SK-MEL-5 (cell line): ENCODE measurements at regions not wholly inside any gene's neighbourhood (a gene's known extent, or its start where the extent isn't known, plus 50 kb on each side); places are given as distances from the start of the nearest gene placed in this dataset.

ENCODE experiments used
- DNase-seq: peaks from one replicate; pipeline ENCODE4 v3.0.0-alpha.2; 2016; ENCODE audit warnings: low read depth, low spot score
- in situ Hi-C: cut with HindIII; loops from 2 replicates; pipeline ENCODE4 v1.10.0; 2016; ENCODE audit warnings: low sequenced_read_pairs, high pct_unique_total_duplicates, low pct_unique_long_range_greater_than_20kb

DNA sequence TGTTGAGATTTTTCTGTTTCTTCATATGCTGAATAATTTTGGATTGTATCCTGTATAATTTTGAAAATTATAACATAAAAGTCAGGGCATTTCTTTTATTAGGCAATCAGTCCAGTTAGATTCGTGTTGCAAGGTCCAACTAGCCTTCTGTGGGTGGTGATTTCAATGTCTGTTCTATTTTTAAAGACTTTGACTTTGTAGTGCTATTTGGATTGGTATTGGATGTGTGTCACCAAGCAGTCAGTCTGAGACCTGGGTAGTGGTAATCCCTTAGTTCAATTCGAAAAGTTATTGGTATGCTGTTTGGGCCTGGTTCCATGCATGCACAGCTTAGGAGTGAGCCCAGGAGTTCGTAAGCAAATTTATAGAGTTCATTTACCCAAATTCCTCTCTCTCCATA is 82.2 kb downstream of the EPDR1 start:
- in situ Hi-C loops, result no loop called here
- no peak for DNase-seq

DNA sequence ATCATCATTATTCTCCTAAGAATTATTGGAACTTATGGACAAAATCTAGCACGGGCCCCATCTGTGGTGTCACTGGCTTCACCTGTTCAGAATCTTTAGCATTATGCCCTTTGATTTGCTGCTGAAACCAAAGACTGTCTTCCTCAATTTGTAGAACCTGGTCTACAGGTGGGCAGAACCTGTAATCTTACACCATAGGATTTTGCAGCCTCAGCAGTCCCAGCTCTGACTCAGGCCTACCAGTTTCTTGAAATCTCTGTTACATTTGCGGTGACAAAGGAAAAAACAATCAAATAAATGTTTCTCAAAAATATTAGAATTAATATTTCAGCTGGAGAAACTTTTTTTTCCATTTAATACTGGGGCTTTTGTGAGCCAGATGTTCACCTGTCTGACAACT is 86.1 kb downstream of the EPDR1 start:
- no peak for DNase-seq

DNA sequence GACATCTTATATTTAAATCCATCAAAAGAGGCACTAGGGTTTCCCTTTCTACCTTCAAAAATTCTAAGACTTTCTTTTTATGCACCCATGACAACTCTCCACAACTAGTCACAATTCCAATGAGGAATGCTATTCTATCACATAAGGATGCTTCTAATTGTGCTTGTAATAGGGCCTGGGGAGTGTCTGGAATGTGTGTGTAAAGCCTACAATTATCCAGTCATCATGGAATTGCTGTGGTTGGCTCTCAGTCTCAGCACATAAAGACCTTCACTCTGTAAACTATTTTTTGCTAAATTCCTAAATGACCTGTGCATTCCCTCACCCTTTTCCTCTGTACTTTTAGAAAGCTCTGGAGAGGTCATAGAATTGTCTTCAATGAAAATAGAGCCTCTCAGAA is 86.7 kb downstream of the EPDR1 start:
- no peak for DNase-seq
- in situ Hi-C loops, result no loop called here

More for the DNA sequence above, 86.1 kb downstream of the EPDR1 start:
- in situ Hi-C loops, result no loop called here

DNA sequence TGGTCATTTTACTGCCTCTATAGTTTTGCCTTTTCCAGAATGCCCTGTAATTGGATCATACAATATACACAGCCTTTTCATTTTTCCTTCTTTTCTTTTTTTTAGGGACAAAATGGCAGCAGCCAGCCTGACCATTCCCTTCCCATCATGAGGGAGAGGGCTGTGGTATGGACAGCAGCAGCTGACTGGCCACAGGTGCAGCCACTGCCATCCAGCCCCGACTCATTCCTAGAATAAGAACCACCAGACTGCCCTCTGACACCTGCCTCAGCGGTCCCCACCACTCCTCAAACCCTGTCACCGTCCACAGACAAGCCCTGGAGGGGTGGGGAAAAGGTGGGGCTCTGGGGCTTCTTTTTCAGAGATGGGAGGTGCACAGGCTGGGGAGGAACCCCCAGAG is 92.8 kb downstream of the EPDR1 start:
- in situ Hi-C loops, result no loop called here
- no peak for DNase-seq

DNA sequence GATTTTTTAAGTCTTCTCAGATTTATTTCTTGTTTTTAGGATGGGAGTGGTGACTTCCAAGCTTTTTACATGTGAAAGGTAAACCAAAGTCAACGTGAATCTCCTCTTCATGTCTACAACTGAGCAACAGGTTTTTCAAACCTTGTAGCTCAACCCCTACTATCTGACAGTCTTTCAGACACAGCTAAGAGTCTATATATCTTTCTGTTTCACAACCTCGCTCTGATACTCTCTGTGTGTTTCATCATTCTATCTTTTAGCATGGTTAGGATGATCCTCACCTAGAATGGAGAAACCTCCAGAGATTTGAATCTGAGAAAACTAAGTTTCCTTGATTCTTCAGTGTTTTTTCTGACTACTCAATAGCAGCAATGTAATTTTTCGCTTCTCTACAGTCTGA is 96.1 kb downstream of the EPDR1 start:
- no peak for DNase-seq
- in situ Hi-C loops, result no loop called here

DNA sequence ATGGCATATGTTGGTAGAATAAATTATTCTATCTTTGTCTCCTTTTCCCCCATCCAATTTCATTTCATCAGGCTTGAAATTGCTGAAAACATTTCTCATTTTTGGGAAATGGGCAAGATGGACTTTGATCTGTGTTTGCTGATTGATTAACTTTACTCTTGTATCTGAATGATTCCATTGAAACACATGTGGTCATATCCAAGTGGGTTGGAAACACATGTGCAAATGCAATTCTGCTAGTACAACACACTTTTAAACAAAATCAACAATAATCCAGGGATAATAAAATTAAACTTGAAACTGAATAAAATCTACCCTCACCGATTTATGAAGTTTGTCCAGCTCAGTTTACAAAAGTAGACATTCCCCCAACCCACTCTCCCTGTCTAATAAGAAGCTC is 96.9 kb downstream of the EPDR1 start:
- no peak for DNase-seq
- in situ Hi-C loops, result no loop called here

DNA sequence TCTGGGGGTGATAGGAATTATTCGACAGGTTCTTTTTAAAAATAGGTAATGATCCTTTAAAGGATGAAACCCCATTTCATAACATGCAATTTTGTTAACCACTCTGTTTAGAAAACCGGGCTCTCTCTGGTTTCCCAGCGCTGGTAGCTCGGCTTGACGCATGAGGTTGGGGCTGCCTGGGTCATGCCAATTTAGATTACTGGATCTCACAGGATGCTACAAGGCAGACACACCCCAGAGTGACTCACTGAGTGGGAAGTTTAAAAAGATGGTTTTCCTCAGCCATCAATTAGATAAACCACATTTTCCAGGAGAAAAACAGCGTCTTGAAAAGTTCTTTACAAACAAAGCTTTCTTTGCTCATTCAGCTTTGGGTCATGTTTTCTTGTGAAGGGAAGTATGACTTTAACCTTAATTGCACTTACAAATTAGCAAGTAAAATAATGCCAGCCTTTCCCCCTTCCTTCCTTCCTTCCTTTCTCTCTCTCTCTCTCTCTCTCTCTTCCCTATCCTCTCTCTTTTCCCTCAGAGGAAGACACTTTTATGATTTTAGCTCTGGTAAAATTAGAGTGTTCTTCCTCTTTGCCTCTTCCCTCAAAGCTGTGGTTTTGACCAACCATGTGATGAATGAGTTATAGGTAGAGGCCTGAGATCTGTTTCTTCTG is 99.8 kb downstream of the EPDR1 start:
- in situ Hi-C loops, result no loop called here

DNA sequence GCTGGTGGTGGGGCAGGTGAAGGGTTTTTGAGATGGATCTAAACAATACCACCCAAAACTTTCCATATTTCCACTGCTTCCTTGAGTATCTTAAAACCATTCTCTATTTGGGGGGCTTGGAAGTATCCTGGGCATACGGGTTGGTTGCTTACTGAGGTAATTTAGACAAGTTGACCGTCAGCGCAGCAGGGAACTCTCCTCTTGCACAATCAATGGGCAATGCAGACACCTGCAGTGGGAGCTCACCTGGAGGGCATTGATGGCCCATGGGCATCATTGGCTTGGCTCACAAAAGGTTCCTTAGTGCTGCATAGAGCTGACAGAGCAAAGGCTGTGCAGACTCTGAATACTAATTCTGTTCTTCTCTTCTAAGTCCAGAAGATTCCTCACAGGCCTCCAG is 101.5 kb downstream of the EPDR1 start:
- in situ Hi-C loops, result no loop called here
- DNase-seq, result no peak

More for the DNA sequence above, 99.8 kb downstream of the EPDR1 start:
- DNase-seq, result no peak

DNA sequence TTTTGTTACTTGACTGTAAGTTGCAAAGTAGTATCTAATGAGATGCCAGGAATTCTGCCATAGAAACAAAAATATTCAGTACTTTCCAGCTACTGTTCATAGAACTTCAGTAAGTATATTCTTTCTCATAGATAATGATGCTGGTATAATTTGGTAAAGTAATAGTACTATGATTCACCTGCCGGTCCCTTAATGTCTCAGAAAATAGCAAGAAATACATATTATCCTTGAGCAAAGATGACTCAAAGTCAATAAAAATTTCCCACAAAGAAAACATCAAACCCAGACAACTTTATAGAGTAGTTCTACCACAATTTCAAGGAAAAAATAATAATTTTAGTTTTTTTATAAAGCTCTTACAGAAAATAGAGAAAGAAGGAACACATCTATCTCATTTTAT is 105.4 kb downstream of the EPDR1 start:
- DNase-seq, result no peak
- in situ Hi-C loops, result no loop called here

DNA sequence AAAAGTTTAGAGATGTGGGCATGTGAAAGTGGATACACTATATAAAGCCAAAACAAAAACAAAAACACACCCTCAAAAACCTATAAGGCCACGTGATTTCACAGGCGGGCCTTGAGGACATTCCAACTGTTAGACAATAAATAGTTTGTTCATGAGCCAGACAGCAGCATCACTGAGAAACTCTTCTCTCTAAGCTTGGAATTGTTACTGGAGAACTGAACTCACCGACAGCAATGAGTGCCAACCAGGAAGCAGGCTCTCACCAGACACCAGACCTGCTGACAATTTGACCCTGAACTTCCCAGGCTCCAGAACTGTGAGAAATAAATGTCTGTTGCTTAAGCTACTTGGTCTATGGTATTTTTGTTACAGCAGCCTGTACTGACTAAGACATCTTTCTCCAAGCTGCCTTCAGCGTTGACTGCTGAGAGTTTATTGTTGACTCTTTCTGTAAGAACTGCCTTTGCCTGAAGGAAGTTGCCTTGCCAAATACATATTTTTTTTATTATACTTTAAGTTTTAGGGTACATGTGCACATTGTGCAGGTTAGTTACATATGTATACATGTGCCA is 107.5 kb downstream of the EPDR1 start:
- peak; percentile 40 for DNase-seq
- in situ Hi-C loops, result no loop called here

DNA sequence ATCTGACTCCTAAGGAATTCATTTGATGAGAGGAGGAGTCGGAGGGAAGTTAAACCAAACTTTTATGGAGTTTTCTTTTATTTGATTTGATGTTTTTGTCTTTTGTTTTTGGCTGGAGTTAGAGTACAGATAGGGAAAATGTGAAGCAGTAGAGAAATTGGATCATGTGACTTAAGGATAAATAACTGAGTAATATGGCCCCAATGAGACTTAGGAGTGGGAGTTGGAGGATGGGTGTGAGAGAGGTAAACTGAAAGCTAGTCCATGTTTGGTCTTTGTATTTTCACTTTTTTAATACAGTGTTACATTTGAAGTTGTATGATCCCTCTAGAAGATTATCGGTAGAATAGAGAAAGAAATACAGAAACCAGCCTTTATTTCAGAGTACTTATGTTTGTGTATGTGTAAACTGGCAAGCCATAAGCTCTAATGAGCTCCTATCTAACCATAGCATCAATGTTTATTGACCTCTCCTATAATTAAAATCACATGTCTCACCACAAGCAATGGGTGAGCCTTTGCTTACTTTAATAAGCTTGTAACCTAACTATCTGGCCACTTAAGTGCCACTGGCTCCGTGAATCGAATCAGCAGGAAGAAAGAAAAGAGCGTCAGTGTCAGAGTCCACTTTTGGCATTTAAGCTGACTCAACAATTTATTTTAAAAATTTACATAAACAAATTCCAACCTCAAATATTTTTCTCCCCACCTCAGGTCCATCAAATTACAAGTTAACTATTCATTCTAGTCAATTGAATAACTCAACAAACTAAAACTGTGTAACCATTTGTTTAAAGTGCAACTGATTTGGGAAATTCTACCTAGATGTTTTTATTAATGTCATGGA is 113.8 kb downstream of the EPDR1 start:
- DNase-seq, result no peak
- in situ Hi-C loops, result no loop called here

DNA sequence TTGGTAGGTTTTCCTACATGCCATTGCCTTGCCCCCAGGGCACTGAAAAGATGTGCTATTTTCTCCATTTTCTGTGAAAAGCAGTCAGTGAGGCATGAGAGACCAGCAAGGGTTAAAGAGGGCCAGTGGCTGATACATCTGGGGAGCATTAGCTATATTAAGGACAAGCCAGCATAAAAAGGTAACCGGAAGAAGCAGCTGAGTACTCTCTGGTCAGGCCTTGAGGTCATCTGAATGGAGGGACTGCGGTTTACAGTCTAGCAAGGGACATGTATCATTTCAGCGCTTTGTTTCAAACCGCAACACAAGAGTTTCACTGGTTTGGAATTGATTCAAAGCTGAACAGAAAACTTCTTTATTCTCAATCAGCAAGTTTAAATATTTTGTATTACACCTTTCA is 120.4 kb downstream of the EPDR1 start:
- no peak for DNase-seq
- in situ Hi-C loops, result no loop called here

DNA sequence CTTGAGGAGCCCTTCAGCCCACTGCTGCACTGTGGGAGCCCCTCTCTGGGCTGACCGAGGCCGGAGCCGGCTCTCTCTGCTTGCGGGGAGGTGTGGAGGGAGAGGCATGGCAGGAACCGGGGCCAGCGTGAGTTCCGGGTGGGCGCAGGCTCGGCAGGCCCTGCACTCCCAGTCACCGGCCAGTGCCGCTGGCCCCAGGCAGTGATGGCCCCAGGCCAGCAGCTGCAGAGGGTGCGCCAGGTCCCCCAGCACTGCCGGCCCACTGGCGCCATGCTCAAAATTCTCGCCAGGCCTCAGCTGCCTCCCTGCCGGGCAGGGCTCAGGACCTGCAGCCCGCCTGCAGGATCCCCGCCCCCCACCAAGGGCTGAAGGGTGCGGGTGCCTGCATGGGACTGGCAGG is 128.4 kb upstream of the STARD3NL start:
- DNase-seq, result no peak
- in situ Hi-C loops, result no loop called here

DNA sequence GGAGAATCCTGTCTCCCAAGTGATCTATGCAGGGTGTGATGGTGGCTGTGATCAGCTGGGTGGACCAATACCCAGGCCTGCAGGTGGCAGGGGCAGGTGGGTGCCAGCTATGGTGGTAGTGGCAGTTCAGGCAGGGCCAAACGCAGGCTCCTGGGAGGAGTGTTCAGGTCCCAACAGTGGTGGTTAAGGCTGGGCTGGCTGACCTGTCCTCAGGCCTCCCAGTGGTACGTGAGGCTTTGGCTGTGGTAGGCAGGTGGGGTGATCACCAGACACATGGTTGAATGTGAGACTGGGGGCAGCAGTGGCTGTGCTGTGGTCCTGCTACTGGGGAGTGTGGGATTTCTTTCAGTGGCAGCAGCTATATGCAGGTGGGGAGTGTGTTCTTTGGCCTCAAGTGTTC is 126.7 kb upstream of the STARD3NL start:
- no peak for DNase-seq
- in situ Hi-C loops, result no loop called here

DNA sequence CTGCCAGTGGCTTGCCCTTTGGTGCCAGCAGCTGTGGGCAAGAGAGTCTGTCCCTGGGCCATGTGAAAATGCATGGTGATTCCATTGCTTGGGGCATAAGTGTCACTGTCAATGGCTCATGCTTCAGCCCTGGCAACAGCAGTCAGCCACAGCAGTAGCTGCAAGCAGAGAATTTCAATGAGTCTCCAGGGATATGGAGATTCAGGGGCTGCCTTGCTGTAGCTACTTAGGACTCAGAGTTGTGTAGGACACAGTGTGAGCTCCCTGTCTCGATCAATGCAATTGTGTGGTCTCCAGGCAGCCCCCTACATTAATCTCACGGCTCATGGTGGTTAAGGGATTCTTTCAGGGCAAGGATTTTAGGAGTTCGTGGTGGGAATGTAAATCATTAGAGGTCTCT is 126.3 kb upstream of the STARD3NL start:
- DNase-seq, result no peak
- in situ Hi-C loops, result no loop called here

DNA sequence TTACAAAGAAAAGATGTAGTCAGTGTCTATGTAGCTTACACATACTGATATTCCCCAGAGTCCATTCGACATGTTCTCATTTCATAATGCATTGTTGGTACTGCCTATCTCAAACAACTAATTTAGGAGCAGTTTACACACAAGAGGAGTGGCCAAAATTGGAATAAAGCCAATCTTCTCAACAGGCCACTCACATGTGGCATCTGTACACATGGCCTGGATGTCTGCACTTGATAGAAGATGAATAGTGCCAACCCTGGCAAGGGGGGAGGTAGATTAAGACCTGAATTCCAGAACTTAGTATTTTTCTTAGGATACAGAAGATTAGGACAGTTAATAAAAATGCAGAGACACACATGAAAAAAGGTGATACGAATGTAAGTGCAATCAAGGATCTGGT is 125.3 kb upstream of the STARD3NL start:
- in situ Hi-C loops, result no loop called here
- DNase-seq, result no peak

DNA sequence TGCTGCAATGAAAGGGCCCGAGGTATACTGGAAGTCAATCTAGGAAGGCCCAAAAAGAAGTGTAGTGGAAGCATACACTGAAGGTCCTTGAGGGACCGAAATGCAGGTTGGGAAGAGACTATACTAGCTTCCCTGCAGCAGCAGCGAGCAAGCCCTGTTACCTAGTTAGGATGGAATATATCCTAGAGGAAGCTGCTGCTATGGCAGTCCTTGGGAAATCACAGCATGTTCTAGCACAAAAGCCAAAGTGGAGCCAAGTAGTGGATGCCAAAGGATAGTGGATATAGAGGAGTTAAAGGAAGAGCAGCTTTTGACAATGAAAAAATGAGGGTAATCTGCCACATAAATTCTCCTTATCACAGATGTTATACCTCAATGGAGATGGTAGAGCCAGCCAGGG is 123.8 kb upstream of the STARD3NL start:
- DNase-seq, result no peak
- in situ Hi-C loops, result no loop called here

DNA sequence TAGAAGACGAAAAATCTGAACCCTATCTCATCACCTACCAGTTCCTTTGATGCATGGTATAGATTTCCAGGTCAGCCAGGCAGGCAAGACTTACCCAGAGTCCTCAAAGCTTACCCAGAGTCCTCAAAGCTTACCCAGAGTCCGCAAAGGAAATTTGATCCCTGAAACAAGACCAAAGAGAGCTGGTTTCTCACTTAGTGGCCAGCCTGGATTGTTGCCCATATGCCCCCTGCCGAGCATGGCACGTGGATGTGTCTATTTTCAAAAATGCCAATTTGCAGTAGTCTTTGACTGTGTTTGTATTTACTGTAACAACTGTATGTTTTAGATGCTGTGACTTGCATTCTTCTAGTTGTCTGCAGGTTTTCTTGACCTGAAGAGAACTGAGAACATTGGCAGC is 120.2 kb upstream of the STARD3NL start:
- in situ Hi-C loops, result no loop called here
- DNase-seq, result no peak

DNA sequence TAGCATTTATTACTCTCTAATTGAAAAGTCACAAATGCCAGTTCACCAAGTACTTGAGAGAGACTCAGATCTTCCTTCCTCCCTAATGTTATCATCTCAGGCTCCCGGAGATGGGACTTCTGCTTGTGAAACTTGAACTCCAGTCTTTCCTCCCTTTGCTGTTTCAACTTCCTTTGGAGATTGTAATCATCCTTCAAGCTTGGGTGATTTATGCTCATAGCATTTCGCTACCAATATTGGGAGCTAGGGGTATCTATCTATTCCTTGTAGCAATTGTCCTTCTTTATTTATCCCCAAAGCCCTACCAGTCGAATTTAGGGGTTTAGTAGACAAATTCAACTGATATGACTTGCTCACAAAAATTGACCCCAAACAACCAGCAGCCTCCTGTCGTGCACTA is 117.9 kb upstream of the STARD3NL start:
- DNase-seq, result no peak
- in situ Hi-C loops, result no loop called here
